GM23248 (cell line): ENCODE measurements at regions not wholly inside any gene's neighbourhood (a gene's known extent, or its start where the extent isn't known, plus 50 kb on each side); places are given as distances from the start of the nearest gene placed in this dataset.

Experiments
- EZH2 ChIP-seq: fragments of 200-600 bp; sonication (generic); IDR thresholded peaks from 2 replicates; pipeline ENCODE4 v1.6.1; 2018; ENCODE audit warnings: antibody characterized with exemption, mild to moderate bottlenecking; ENCODE audit not compliant: insufficient read depth, poor library complexity, severe bottlenecking
- EZH2phosphoT487 ChIP-seq: fragments of 200-600 bp; sonication (generic); IDR thresholded peaks from 2 replicates; pipeline ENCODE4 v1.6.1; 2018; ENCODE audit warnings: antibody characterized with exemption, moderate library complexity, mild to moderate bottlenecking, low read depth; ENCODE audit not compliant: insufficient read depth

- no peak for TF ChIP-seq EZH2phosphoT487
- no peak for TF ChIP-seq EZH2
These were observed 784.6 kb upstream of the ZEB2 start for GRCh38 chr2:145304501-145304900.
